Stimulated activated naive CD8-positive, alpha-beta T cell treated with anti-CD3 and anti-CD28 coated beads, Interleukin-15, amount 100 ng/mL, for 72 hours (primary cell): ENCODE measurements at regions not wholly inside any gene's neighbourhood (a gene's known extent, or its start where the extent isn't known, plus 50 kb on each side); places are given as distances from the start of the nearest gene placed in this dataset.

Experiments used
- ATAC-seq: fragments of 150-1000 bp; cut with Tn5 transposase; 2 replicates; pipeline ENCODE4 v1.10.0; 2021; ENCODE audit warnings: mild to moderate bottlenecking, moderate library complexity
- DNase-seq, 2 donors: peaks; one replicate each; pipeline ENCODE4 v3.0.0; 2021 to 2022
- H3K27ac Mint-ChIP-seq, 2 donors: one replicate each; pipeline ENCODE4 v1.8.0; 2022; ENCODE audit warnings: mild to moderate bottlenecking in 2 of 2, mixed read lengths in 2 of 2, moderate library complexity in 2 of 2
- H3K27me3 Mint-ChIP-seq: one replicate; pipeline ENCODE4 v1.8.0; 2022; ENCODE audit warnings: mixed read lengths
- H3K4me1 Mint-ChIP-seq: one replicate; pipeline ENCODE4 v1.8.0; 2022; ENCODE audit warnings: mild to moderate bottlenecking, mixed read lengths
- H3K4me3 Mint-ChIP-seq, 2 donors: one replicate each; pipeline ENCODE4 v1.8.0; 2022; ENCODE audit warnings: mild to moderate bottlenecking in 2 of 2, mixed read lengths in 2 of 2, moderate library complexity in 1 of 2
- H3K9me3 Mint-ChIP-seq, 2 donors: one replicate each; pipeline ENCODE4 v1.8.0; 2022; ENCODE audit warnings: mixed read lengths in 2 of 2

- no peak for ATAC-seq
- Mint-ChIP-seq H3K9me3 (no peaks in the 10 kb centered on the region), H3K4me3 (no peak overlapping the region), H3K4me1 (no peaks in the 10 kb centered on the region), H3K27me3 (no peaks in the 10 kb centered on the region), H3K27ac (no peak overlapping the region)
- DNase-seq = no peak
Measured at GRCh38 chr6:141443668-141444289, 688.9 kb upstream of the GJE1 start.

- ATAC-seq = no peak
- no peaks in the 10 kb centered on the region for H3K27me3 Mint-ChIP-seq
Measured at GRCh38 chr6:141443032-141443431, 689.7 kb upstream of the GJE1 start.

DNA sequence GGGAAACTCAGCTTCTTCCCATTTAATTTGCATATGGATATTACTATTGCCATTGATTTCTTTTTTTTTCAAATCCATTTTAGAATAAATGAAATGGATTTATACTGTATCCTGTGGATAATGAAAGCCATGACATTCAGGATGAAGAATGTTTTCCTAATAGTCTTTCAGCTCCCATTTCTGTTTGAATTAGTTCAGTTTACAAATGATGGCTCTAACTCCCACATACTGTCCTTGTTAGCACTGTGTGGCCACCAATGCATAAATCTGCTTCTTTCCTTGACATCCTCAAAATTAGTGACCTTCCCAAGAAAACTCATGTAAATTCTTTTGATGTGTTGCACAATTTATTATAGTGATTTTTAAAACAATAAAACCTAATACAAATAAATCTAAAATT is 693.2 kb upstream of the GJE1 start:
- ATAC-seq (no peak), DNase-seq (no peak)
- no peak overlapping the region for H3K27ac Mint-ChIP-seq
- no peak overlapping the region for H3K4me3 Mint-ChIP-seq
- no peaks in the 10 kb centered on the region for H3K9me3 Mint-ChIP-seq
- no peaks in the 10 kb centered on the region for H3K4me1 Mint-ChIP-seq
- H3K27me3 Mint-ChIP-seq = no peaks in the 10 kb centered on the region

More at GRCh38 chr6:141443032-141443431, 689.7 kb upstream of the GJE1 start:
- H3K4me1 Mint-ChIP-seq = no peaks in the 10 kb centered on the region
- H3K27ac Mint-ChIP-seq = no peak overlapping the region
- no peak for DNase-seq
- no peaks in the 10 kb centered on the region for H3K9me3 Mint-ChIP-seq
- no peak overlapping the region for H3K4me3 Mint-ChIP-seq

- ATAC-seq = no peak
- Mint-ChIP-seq H3K27ac (no peak overlapping the region), H3K9me3 (no peaks in the 10 kb centered on the region), H3K27me3 (no peaks in the 10 kb centered on the region), H3K4me1 (no peaks in the 10 kb centered on the region), H3K4me3 (no peak overlapping the region)
- DNase-seq = no peak
Measured at GRCh38 chr6:141437685-141438084, 695.0 kb upstream of the GJE1 start.

DNA sequence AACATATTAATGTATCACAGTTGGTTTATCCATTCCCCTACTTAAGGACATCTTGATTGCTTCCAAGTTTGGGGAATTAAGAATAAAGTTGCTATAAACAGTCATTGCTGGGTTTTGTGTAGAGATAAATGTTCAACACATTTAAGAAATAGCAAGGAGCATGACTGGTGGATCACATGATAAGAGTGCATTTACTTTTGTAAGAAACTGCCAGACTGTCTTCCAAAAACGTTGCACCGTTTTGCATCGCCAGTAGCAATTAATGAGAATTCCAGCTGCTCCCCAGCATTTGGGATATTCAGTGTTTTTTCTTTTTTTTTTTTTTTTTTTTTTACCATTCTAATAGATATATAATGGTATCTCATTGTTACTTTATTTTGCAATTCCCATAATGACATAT is 695.7 kb upstream of the GJE1 start:
- no peaks in the 10 kb centered on the region for H3K4me1 Mint-ChIP-seq
- H3K27ac Mint-ChIP-seq = no peak overlapping the region
- no peaks in the 10 kb centered on the region for H3K27me3 Mint-ChIP-seq
- H3K4me3 Mint-ChIP-seq = no peak overlapping the region
- ATAC-seq (no peak), DNase-seq (no peak)
- no peaks in the 10 kb centered on the region for H3K9me3 Mint-ChIP-seq

- H3K4me3 Mint-ChIP-seq = no peak overlapping the region
- DNase-seq (no peak), ATAC-seq (no peak)
- no peak overlapping the region for H3K27ac Mint-ChIP-seq
- H3K4me1 Mint-ChIP-seq = no peaks in the 10 kb centered on the region
- H3K27me3 Mint-ChIP-seq = no peaks in the 10 kb centered on the region
- H3K9me3 Mint-ChIP-seq = peaks cover 15 to 36% of the 10 kb centered on the region in 2 donors
Measured at GRCh38 chr6:141426400-141426980, 706.2 kb upstream of the GJE1 start.

GRCh38 chr6:141421378-141421777 is 711.3 kb upstream of the GJE1 start:
- no peaks in the 10 kb centered on the region for H3K27me3 Mint-ChIP-seq
- H3K4me3 Mint-ChIP-seq = no peak overlapping the region
- no peak for ATAC-seq
- DNase-seq = no peak
- H3K4me1 Mint-ChIP-seq = no peaks in the 10 kb centered on the region
- H3K9me3 Mint-ChIP-seq = peaks cover 10 to 13% of the 10 kb centered on the region in 2 donors
- H3K27ac Mint-ChIP-seq = no peak overlapping the region

DNA sequence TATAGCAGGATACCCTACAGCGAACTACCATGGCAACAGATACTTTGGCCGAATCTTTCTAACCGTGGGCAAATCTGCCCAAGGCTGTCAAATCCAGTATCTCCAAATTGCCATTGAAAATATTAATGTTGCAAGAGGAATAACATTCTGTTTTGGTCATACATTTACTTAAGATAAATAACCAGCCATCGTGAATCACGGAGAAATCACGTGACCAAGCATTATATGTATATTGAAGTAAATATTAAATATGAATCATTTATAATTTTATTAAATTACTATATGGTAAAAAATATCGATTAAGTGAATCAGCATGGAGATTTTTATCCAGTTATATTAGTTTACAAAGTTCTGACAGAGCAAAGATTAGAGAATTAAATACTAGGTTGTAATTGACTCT is 714.6 kb upstream of the GJE1 start:
- no peak overlapping the region for H3K4me3 Mint-ChIP-seq
- H3K9me3 Mint-ChIP-seq = no peaks in the 10 kb centered on the region
- H3K27ac Mint-ChIP-seq = no peak overlapping the region
- DNase-seq (no peak), ATAC-seq (no peak)
- H3K27me3 Mint-ChIP-seq = no peaks in the 10 kb centered on the region
- H3K4me1 Mint-ChIP-seq = no peaks in the 10 kb centered on the region

- Mint-ChIP-seq H3K27me3 (no peaks in the 10 kb centered on the region), H3K9me3 (no peaks in the 10 kb centered on the region), H3K4me1 (no peaks in the 10 kb centered on the region), H3K27ac (no peak overlapping the region), H3K4me3 (no peak overlapping the region)
- ATAC-seq = no peak
- no peak for DNase-seq
Measured at GRCh38 chr6:141415896-141416295, 716.8 kb upstream of the GJE1 start.

DNA sequence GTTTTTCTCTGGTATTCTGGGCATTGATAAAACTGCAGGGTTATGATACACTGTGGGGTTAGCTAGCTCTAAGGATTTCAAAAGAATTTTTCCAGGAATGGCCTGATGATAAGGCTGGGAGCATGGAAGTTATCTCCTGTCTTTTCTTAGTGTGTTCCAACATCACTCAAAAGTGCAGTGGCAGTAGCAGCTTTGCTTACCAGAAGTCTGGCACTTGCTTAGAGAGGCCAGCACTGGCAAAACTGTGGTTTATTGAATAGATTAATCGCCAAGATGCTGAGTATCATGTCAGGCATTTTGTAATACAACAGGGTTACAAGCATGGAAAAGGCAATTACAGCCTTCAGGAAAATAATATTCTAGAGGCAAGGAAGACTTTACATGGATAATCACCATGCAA is 719.5 kb upstream of the GJE1 start:
- DNase-seq (no peak), ATAC-seq (no peak)
- no peaks in the 10 kb centered on the region for H3K4me1 Mint-ChIP-seq
- no peaks in the 10 kb centered on the region for H3K27me3 Mint-ChIP-seq
- no peak overlapping the region for H3K4me3 Mint-ChIP-seq
- H3K27ac Mint-ChIP-seq = no peak overlapping the region
- peaks cover 5 to 11% of the 10 kb centered on the region in 2 donors for H3K9me3 Mint-ChIP-seq

- peaks cover 6% of the 10 kb centered on the region for H3K4me1 Mint-ChIP-seq
- H3K9me3 Mint-ChIP-seq = peaks cover 5 to 26% of the 10 kb centered on the region in 2 donors
- no peak overlapping the region for H3K4me3 Mint-ChIP-seq
- H3K27ac Mint-ChIP-seq = no peak overlapping the region
- no peak for ATAC-seq
- DNase-seq = no peak
- no peaks in the 10 kb centered on the region for H3K27me3 Mint-ChIP-seq
Measured at GRCh38 chr6:141406761-141407160, 726.0 kb upstream of the GJE1 start.

GRCh38 chr6:141403827-141404226 is 728.9 kb upstream of the GJE1 start:
- DNase-seq (no peak), ATAC-seq (no peak)
- Mint-ChIP-seq H3K27ac (no peak overlapping the region), H3K27me3 (no peaks in the 10 kb centered on the region), H3K4me1 (peaks cover 6% of the 10 kb centered on the region), H3K9me3 (peaks cover 1 to 21% of the 10 kb centered on the region in 2 donors), H3K4me3 (no peak overlapping the region)

GRCh38 chr6:141403103-141403502 is 729.6 kb upstream of the GJE1 start:
- peaks cover 0 to 14% of the 10 kb centered on the region in 2 donors for H3K9me3 Mint-ChIP-seq
- ATAC-seq = no peak
- DNase-seq = no peak
- H3K4me1 Mint-ChIP-seq = peaks cover 6% of the 10 kb centered on the region
- no peaks in the 10 kb centered on the region for H3K27me3 Mint-ChIP-seq
- H3K4me3 Mint-ChIP-seq = no peak overlapping the region
- no peak overlapping the region for H3K27ac Mint-ChIP-seq

- peaks cover 0 to 9% of the 10 kb centered on the region in 2 donors for H3K9me3 Mint-ChIP-seq
- no peak overlapping the region for H3K4me3 Mint-ChIP-seq
- no peak for DNase-seq
- H3K4me1 Mint-ChIP-seq = peaks cover 6% of the 10 kb centered on the region
- ATAC-seq = no peak
- no peaks in the 10 kb centered on the region for H3K27me3 Mint-ChIP-seq
- no peak overlapping the region for H3K27ac Mint-ChIP-seq
Measured at GRCh38 chr6:141402489-141402888, 730.2 kb upstream of the GJE1 start.

DNA sequence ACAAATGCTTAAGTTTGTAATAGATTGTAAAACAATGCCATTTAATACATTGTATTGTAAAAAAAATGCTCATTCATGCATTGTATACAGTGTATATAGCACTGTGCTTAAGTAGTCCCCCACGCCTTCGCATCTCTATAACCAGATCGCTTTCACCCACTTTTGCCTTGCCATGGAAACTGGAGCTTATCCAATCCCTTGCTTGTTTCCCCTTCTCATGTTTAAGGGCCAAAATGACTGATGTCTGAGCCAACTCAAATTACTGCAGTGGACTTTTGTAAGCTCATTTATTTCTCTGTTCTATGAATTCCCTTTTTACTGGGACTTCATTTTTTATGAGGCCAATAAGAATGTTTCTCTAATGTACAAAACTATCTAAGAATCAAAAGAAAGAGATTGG is 730.9 kb upstream of the GJE1 start:
- H3K9me3 Mint-ChIP-seq = peaks cover 0 to 3% of the 10 kb centered on the region in 2 donors
- no peaks in the 10 kb centered on the region for H3K27me3 Mint-ChIP-seq
- DNase-seq (no peak), ATAC-seq (no peak)
- no peak overlapping the region for H3K4me3 Mint-ChIP-seq
- H3K27ac Mint-ChIP-seq = no peak overlapping the region
- peaks cover 6% of the 10 kb centered on the region for H3K4me1 Mint-ChIP-seq

- Mint-ChIP-seq H3K9me3 (no peaks in the 10 kb centered on the region), H3K27ac (peak overlapping the region in 1 of 2 donors; percentile 20), H3K27me3 (peaks cover under 1% of the 10 kb centered on the region), H3K4me3 (no peak overlapping the region), H3K4me1 (peaks cover 6% of the 10 kb centered on the region)
- DNase-seq (no peak), ATAC-seq (no peak)
Measured at GRCh38 chr6:141401168-141401567, 731.6 kb upstream of the GJE1 start.

DNA sequence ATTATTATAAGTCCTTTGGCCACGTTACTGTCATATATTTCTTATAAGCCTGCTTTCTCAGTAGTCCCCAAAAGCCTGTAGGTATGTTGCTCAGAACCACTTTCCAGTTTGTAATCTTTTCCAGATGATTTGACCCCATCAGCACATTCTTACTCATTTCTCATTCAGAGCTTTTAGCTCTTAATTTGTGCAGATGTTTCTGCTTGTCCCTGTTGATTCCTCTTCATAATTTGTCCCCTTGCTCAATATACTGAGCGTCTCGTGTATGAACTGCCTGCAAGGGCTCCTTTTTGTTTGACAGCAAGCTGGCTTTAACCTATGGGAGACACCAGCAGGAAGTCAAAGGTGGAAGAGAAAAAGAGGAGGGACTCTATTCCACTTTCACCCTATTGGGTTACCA is 733.8 kb upstream of the GJE1 start:
- DNase-seq (no peak), ATAC-seq (no peak)
- Mint-ChIP-seq H3K4me1 (peaks cover 6% of the 10 kb centered on the region), H3K27me3 (peaks cover 6% of the 10 kb centered on the region), H3K4me3 (no peak overlapping the region), H3K9me3 (no peaks in the 10 kb centered on the region), H3K27ac (no peak overlapping the region)
